ENCODE measurements at regions not wholly inside any gene's neighbourhood (a gene's known extent, or its start where the extent isn't known, plus 50 kb on each side); places are given as distances from the start of the nearest gene placed in this dataset.

GRCh38 chr1:56315293-56315942 is 263.9 kb downstream of the PLPP3 start:
- no peak for TF ChIP-seq POLR2AphosphoS5 (IDR thresholded peaks at IDR 0.05; ENCODE audit: low read depth, low read length)
- TF ChIP-seq POLR2A (IDR thresholded peaks at IDR 0.05; ENCODE audit: low read depth, low read length) = no peak
- no peak for TF ChIP-seq TAF1 (IDR thresholded peaks at IDR 0.05; ENCODE audit: borderline replicate concordance, low read depth, low read length)
